Middle frontal gyrus (tissue), 1 donor: ENCODE measurements at regions not wholly inside any gene's neighbourhood (a gene's known extent, or its start where the extent isn't known, plus 50 kb on each side); places are given as distances from the start of the nearest gene placed in this dataset.
"Not testable (repeated sequence)": the region's sequence is repeated elsewhere in the genome, so short reads cannot be mapped to it uniquely, and the experiment has no call there.

Experiments used
- DNase-seq: peaks from one replicate; pipeline ENCODE4 v3.0.0-alpha.2; 2015; ENCODE audit warnings: low spot score; ENCODE audit errors: extremely low spot score

GRCh38 chr6:145260484-145261175 is 474.7 kb downstream of the EPM2A start:
- DNase-seq, result no peak

DNA sequence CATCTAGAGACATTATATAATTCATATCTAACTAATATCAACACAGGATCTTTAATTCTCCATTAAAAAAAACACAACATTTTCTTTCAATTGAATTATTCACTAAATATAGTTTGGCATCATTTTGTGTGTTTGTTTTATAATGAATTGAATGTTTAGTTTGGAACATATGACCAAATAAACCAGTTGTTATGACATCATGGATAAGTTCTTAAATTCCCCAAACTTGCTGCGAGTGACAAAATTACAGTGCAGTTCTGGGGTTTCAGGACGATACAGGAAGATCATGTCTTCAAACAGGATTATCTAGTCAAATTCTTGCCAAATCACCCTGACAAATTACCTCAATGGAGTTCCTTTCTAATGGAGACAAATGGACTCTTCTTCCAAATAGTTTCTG is 473.6 kb downstream of the EPM2A start:
- no peak for DNase-seq

DNA sequence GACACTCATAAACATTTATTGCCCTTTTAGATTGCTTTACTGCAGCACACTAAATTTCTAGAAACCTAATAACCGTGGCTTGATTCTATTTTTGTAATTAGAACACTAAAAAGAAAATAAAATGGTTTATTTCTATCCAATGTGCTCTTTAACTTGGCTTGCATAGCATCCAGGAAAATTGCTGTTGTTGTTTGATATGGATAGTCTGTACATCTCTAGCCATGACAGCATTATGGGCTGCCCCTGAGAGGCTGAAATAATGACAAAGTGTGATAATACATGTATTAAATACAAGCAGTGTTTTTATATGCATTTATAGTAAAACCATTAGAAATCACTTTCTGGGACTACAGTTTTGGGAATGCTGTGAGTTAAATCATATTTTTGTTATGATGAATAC is 472.5 kb downstream of the EPM2A start:
- DNase-seq, result no peak

GRCh38 chr6:145263778-145264211 is 471.5 kb downstream of the EPM2A start:
- DNase-seq, result no peak

DNA sequence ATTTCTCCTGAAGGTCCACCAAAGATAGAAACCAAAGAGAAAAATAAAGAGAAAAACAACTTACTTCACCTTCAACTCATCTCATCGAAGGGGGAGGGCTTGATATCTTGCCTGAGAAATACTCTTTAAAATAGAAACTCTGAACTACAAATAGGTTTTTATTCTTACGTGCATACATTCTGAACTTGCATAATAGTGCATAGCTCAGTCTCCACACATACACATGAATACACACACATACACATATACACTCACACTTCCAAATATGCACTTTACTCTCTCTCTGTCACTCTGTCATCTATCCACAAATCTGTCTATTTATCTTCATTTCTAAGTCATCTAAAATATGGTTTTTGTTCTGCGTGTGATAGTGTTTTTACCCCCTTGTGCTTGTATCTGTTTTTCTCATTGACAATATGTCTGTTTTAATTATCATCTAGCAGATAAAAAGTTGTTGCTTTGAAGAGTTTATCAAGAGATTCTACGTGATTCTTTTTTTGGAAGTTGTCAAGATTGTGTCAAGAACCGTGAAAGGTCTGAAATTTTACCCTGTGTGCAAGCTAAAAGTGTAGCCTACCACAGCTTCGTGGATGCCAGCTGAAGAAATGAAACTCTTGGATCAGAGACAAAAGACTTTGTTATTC is 468.8 kb downstream of the EPM2A start:
- DNase-seq, result no peak

- no peak for DNase-seq
These were observed 468.0 kb downstream of the EPM2A start for GRCh38 chr6:145267076-145267867.

- DNase-seq, result no peak
These were observed 464.9 kb downstream of the EPM2A start for GRCh38 chr6:145270464-145270863.

- no peak for DNase-seq
These were observed 464.3 kb downstream of the EPM2A start for GRCh38 chr6:145271040-145271439.

DNA sequence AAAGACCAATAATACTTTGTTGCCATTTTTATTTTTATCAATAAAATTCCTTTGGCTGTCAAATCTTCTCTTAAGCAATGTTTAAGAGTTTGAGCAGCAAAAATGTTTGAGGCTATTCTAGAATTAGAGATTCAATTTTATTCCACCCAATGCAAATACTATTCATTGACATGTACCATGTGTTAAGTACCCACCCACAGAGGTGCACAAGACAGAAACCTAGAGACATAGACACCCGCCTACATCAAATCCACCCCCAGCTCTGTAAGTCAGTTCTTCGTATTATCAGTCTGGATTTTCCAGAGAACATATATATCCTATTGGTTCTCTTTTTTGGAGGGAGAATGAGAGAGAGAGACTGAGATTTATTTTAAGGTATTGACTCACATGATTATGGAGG is 463.7 kb downstream of the EPM2A start:
- no peak for DNase-seq

GRCh38 chr6:145272246-145272645 is 463.1 kb downstream of the EPM2A start:
- DNase-seq, result no peak

- DNase-seq, result no peak
These were observed 462.2 kb downstream of the EPM2A start for GRCh38 chr6:145273136-145273535.

DNA sequence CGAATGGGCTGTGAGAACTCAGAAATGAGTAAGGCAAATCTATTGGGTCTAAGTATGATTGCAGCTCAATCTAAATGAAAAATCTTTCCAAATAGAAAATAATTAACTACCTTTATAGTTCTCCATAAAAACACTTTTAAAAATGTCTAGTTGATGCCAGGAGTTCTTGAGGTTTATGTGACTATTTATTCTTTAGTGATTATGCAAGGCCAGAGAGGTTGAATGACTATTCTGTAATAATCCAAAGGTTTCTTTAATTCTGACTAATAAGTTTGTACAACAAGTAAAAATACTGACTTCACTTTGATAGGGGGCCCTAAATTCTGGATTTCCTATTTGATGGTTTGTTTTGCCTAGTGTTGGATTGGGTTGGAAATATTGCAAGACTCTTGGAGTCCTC is 461.2 kb downstream of the EPM2A start:
- DNase-seq, result no peak

DNA sequence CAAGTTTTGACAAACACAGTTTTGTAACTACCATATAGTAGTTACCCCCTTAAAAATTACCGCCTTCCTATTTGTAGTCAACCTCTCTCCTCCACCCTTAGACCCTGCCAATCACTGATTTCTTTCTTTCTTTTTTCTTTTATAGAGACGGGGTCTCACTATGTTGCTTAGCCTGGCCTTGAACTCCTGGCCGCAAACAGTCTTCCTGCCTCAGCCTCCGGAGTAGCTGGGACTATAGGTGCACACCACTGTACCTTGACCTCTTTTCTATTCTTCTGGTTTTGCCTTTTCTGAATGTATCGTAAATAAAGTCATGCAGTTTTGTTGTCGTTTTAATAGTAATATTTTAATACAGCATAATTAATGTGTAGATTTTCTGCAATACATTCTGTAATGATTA is 460.3 kb downstream of the EPM2A start:
- no peak for DNase-seq

GRCh38 chr6:145275787-145276186 is 459.5 kb downstream of the EPM2A start:
- DNase-seq, result no peak

GRCh38 chr6:145276756-145277155 is 458.6 kb downstream of the EPM2A start:
- no peak for DNase-seq

GRCh38 chr6:145277358-145278086 is 457.8 kb downstream of the EPM2A start:
- no peak for DNase-seq

DNA sequence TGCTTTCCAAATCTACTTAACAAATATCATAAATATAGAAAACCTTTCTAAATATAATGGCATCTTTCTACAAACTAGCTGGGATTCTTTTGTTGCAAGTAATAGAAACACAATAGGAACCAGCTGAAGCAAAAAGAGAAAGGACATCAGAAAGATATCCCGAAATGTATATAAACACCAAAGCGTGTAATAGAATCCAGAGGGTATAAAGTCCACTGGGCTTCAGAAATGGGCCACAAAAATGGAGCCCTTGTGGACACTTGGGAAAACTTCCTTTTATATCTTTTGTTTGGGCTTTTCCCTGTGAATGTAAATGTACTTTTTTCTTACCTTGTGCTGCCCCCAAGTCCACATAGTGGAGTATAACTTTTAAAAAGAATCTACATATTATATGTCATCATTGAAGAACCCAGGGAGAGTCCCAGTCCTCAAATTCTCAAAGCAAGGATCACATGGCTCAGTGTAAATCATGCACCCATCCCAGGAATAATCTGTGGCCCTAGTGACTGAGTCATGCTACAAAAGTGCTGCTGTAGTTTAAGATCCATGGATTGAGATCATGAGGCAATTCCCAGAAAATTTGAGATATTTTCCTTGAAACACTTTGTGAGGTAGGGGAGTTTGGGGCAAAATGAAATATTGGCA is 457.0 kb downstream of the EPM2A start:
- no peak for DNase-seq

DNA sequence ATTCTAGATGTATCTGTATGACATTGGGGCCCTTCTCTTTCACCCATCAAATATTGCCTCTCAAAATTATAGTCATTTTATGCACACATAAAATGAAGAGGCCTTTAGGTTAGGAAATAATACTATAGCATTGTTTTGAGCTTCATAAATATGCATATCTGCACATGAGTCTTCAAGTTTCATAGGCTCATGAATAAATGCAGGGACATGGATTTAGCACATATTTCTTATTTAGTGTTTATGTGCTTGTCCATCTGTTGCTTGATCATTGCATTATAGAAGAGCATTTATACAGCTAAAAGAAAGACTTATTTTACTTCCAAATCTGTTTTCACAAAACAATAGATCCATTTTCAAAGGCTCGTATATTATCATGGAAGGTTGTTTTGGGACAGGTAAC is 455.8 kb downstream of the EPM2A start:
- DNase-seq, result no peak

- no peak for DNase-seq
These were observed 455.3 kb downstream of the EPM2A start for GRCh38 chr6:145279993-145280392.

- not testable (repeated sequence) for DNase-seq
These were observed 452.1 kb downstream of the EPM2A start for GRCh38 chr6:145283209-145283608.

GRCh38 chr6:145283856-145284255 is 451.5 kb downstream of the EPM2A start:
- DNase-seq, result no peak
